GM23248 (cell line): ENCODE measurements at regions not wholly inside any gene's neighbourhood (a gene's known extent, or its start where the extent isn't known, plus 50 kb on each side); places are given as distances from the start of the nearest gene placed in this dataset.

Source experiments
- DNase-seq: peaks from one replicate; pipeline ENCODE4 v3.0.0-alpha.2; 2015
- H2AFZ ChIP-seq: fragments of 200-600 bp; sonication (generic); 2 replicates; pipeline ENCODE4 v1.6.1; 2016; ENCODE audit warnings: antibody characterized with exemption
- H3F3A ChIP-seq: fragments of 200-600 bp; sonication (generic); 2 replicates; pipeline ENCODE4 v1.6.1; 2016; ENCODE audit warnings: mild to moderate bottlenecking, antibody characterized with exemption, mixed run types; ENCODE audit not compliant: insufficient read depth
- H3K27ac ChIP-seq: fragments of 200-600 bp; sonication (generic); 2 replicates; pipeline ENCODE4 v1.5.1; 2016; ENCODE audit warnings: mild to moderate bottlenecking
- H3K27me3 ChIP-seq: fragments of 200-600 bp; sonication (generic); replicated peaks from 2 replicates; pipeline ENCODE4 v1.6.1; 2016; ENCODE audit warnings: mild to moderate bottlenecking; ENCODE audit not compliant: insufficient read depth
- H3K36me3 ChIP-seq: fragments of 200-600 bp; sonication (generic); 2 replicates; pipeline ENCODE4 v1.6.1; 2016; ENCODE audit warnings: low read depth, mild to moderate bottlenecking
- H3K4me1 ChIP-seq: fragments of 200-600 bp; sonication (generic); 2 replicates; pipeline ENCODE4 v1.6.1; 2016; ENCODE audit warnings: mild to moderate bottlenecking; ENCODE audit not compliant: insufficient read depth
- H3K4me2 ChIP-seq: fragments of 200-600 bp; sonication (generic); one replicate; pipeline ENCODE4 v1.6.1; 2016; ENCODE audit warnings: mild to moderate bottlenecking; ENCODE audit not compliant: unreplicated experiment
- H3K4me3 ChIP-seq: fragments of 200-600 bp; sonication (generic); 2 replicates; pipeline ENCODE4 v1.5.1; 2016; ENCODE audit warnings: mild to moderate bottlenecking
- H3K79me2 ChIP-seq: fragments of 200-600 bp; sonication (generic); 2 replicates; pipeline ENCODE4 v1.6.1; 2016; ENCODE audit warnings: mild to moderate bottlenecking; ENCODE audit not compliant: insufficient read depth
- H3K9ac ChIP-seq: fragments of 200-600 bp; sonication (generic); 2 replicates; pipeline ENCODE4 v1.6.1; 2016; ENCODE audit warnings: mild to moderate bottlenecking
- H3K9me2 ChIP-seq: fragments of 200-600 bp; sonication (generic); 2 replicates; pipeline ENCODE4 v1.6.1; 2016; ENCODE audit warnings: mixed run types, mild to moderate bottlenecking, moderate library complexity; ENCODE audit not compliant: insufficient read depth
- H3K9me3 ChIP-seq: fragments of 200-600 bp; sonication (generic); one replicate; pipeline ENCODE4 v1.6.1; 2017; ENCODE audit warnings: low read depth
- H4K20me1 ChIP-seq: fragments of 200-600 bp; sonication (generic); 2 replicates; pipeline ENCODE4 v1.6.0; 2016; ENCODE audit not compliant: insufficient read depth
- EZH2 ChIP-seq: fragments of 200-600 bp; sonication (generic); IDR thresholded peaks from 2 replicates; pipeline ENCODE4 v1.6.1; 2018; ENCODE audit warnings: antibody characterized with exemption, mild to moderate bottlenecking; ENCODE audit not compliant: insufficient read depth, poor library complexity, severe bottlenecking
- EZH2phosphoT487 ChIP-seq: fragments of 200-600 bp; sonication (generic); IDR thresholded peaks from 2 replicates; pipeline ENCODE4 v1.6.1; 2018; ENCODE audit warnings: antibody characterized with exemption, moderate library complexity, mild to moderate bottlenecking, low read depth; ENCODE audit not compliant: insufficient read depth
- WGBS, 2 experiments: methylation state at CpG; one replicate each; pipeline ENCODE4 v1.1.6; 2015 to 2017; ENCODE audit warnings: low lambda C conversion rate in 2 of 2, low coverage in 1 of 2; ENCODE audit errors: missing lambda C conversion rate in 2 of 2; 5-methylcytosine and 5-hydroxymethylcytosine counted together
- in situ Hi-C: fragments of 300-500 bp; cut with MboI; formaldehyde crosslinking; loops from 2 replicates; pipeline ENCODE4 v1.15.0; 2020

GRCh38 chr2:143937723-143938350 is 582.1 kb downstream of the ZEB2 start:
- H3K9ac ChIP-seq, result peak overlapping the region; percentile 58
- no peaks in the 10 kb centered on the region for H3K9me3 ChIP-seq
- no peaks in the 10 kb centered on the region for H3K79me2 ChIP-seq
- peaks cover 12% of the 10 kb centered on the region for H3K4me1 ChIP-seq
- peak overlapping the region; percentile 75 for H3K4me2 ChIP-seq
- no peaks in the 10 kb centered on the region for H4K20me1 ChIP-seq
- TF ChIP-seq EZH2 (no peak), EZH2phosphoT487 (no peak)
- DNase-seq, result peak; percentile 44
- no peaks in the 10 kb centered on the region for H3K27me3 ChIP-seq
- H3K27ac ChIP-seq, result no peak overlapping the region
- H3K4me3 ChIP-seq, result peak overlapping the region; percentile 80
- no peaks in the 10 kb centered on the region for H3K36me3 ChIP-seq
- in situ Hi-C loops, result no loop called here
- WGBS, 2 experiments, result 15 to 22% methylated on average over 11 of the region's 11 CpGs
- 0 out of 2 replicates have a peak, but pooled peaks cover 17% of the 10 kb centered on the region for H3F3A ChIP-seq
- no peaks in the 10 kb centered on the region for H3K9me2 ChIP-seq
- peak overlapping the region; percentile 88 for H2AFZ ChIP-seq

- no peaks in the 10 kb centered on the region for H3K9me2 ChIP-seq
- in situ Hi-C loops, result no loop called here
- no peaks in the 10 kb centered on the region for H4K20me1 ChIP-seq
- no peaks in the 10 kb centered on the region for H3K79me2 ChIP-seq
- no peaks in the 10 kb centered on the region for H3K27me3 ChIP-seq
- peak overlapping the region; percentile 80 for H3K4me3 ChIP-seq
- H2AFZ ChIP-seq, result peak overlapping the region; percentile 88
- H3K9me3 ChIP-seq, result no peaks in the 10 kb centered on the region
- no peaks in the 10 kb centered on the region for H3K36me3 ChIP-seq
- H3K9ac ChIP-seq, result peak overlapping the region; percentile 58
- no peak overlapping the region for H3K27ac ChIP-seq
- 1% methylated on average over 73 to 95 of the region's 108 CpGs for WGBS, 2 experiments
- H3F3A ChIP-seq, result 0 out of 2 replicates have a peak, but pooled peaks cover 17% of the 10 kb centered on the region
- DNase-seq, result peak; percentile 70
- H3K4me1 ChIP-seq, result peaks cover 12% of the 10 kb centered on the region
- H3K4me2 ChIP-seq, result peak overlapping the region; percentile 75
- no peak for TF ChIP-seq EZH2phosphoT487
- TF ChIP-seq EZH2, result no peak
Observed at GRCh38 chr2:143936848-143937722, 582.8 kb downstream of the ZEB2 start.

GRCh38 chr2:143936538-143936847 is 583.4 kb downstream of the ZEB2 start:
- 1 to 2% methylated on average over 14 of the region's 14 CpGs for WGBS, 2 experiments
- Histone ChIP-seq H3K4me2 (peak overlapping the region; percentile 75), H3K27me3 (no peaks in the 10 kb centered on the region), H3K4me1 (peaks cover 12% of the 10 kb centered on the region), H3K9me2 (no peaks in the 10 kb centered on the region), H3K9me3 (no peaks in the 10 kb centered on the region), H4K20me1 (no peaks in the 10 kb centered on the region), H3K79me2 (no peaks in the 10 kb centered on the region), H3F3A (0 out of 2 replicates have a peak, but pooled peaks cover 17% of the 10 kb centered on the region), H3K27ac (no peak overlapping the region), H3K9ac (peak overlapping the region; percentile 58), H2AFZ (peak overlapping the region; percentile 88), H3K4me3 (peak overlapping the region; percentile 80), H3K36me3 (no peaks in the 10 kb centered on the region)
- TF ChIP-seq EZH2phosphoT487 (no peak), EZH2 (no peak)
- DNase-seq, result no peak
- in situ Hi-C loops, result no loop called here

- H3K9me3 ChIP-seq, result no peaks in the 10 kb centered on the region
- in situ Hi-C loops, result no loop called here
- no peak for TF ChIP-seq EZH2
- TF ChIP-seq EZH2phosphoT487, result no peak
- no peaks in the 10 kb centered on the region for H3K27me3 ChIP-seq
- DNase-seq, result no peak
- no peaks in the 10 kb centered on the region for H3K36me3 ChIP-seq
- no peak overlapping the region for H3K4me3 ChIP-seq
- no peak overlapping the region for H3K27ac ChIP-seq
- no peak overlapping the region for H3K9ac ChIP-seq
- H3K4me2 ChIP-seq, result no peak overlapping the region
- H4K20me1 ChIP-seq, result no peaks in the 10 kb centered on the region
- 0 out of 2 replicates have a peak, but pooled peaks cover 17% of the 10 kb centered on the region for H3F3A ChIP-seq
- 45 to 60% methylated on average over 4 of the region's 4 CpGs for WGBS, 2 experiments
- no peak overlapping the region for H2AFZ ChIP-seq
- peaks cover 11% of the 10 kb centered on the region for H3K4me1 ChIP-seq
- H3K9me2 ChIP-seq, result no peaks in the 10 kb centered on the region
- no peaks in the 10 kb centered on the region for H3K79me2 ChIP-seq
Observed at GRCh38 chr2:143935482-143935752, 584.5 kb downstream of the ZEB2 start.
